BLaER1 treated with 17β-estradiol and CSF1 and Interleukin-3, amounts not matched to agents 10 nM and 100 nM (cell line): ENCODE measurements at regions not wholly inside any gene's neighbourhood (a gene's known extent, or its start where the extent isn't known, plus 50 kb on each side); places are given as distances from the start of the nearest gene placed in this dataset.

Source experiments
- H3K27ac ChIP-seq, 11 experiments: shearing (Covaris generic); formaldehyde crosslinking; 2 replicates each; pipeline ENCODE4 v1.8.1; 2022
- H3K27me3 ChIP-seq, 11 experiments: shearing (Covaris generic); formaldehyde crosslinking; 2 replicates each; pipeline ENCODE4 v1.8.1; 2022
- H3K36me3 ChIP-seq, 11 experiments: shearing (Covaris generic); formaldehyde crosslinking; 2 replicates each; pipeline ENCODE4 v1.8.1; 2022
- H3K4me1 ChIP-seq, 10 experiments: shearing (Covaris generic); formaldehyde crosslinking; 2 replicates each; pipeline ENCODE4 v1.8.1; 2022
- H3K4me2 ChIP-seq, 11 experiments: shearing (Covaris generic); formaldehyde crosslinking; 2 replicates each; pipeline ENCODE4 v1.8.1; 2022
- H3K4me3 ChIP-seq, 10 experiments: shearing (Covaris generic); formaldehyde crosslinking; 2 replicates each; pipeline ENCODE4 v1.8.1; 2022
- H3K9ac ChIP-seq, 11 experiments: shearing (Covaris generic); formaldehyde crosslinking; 2 replicates each; pipeline ENCODE4 v1.8.1; 2022
- H3K9me3 ChIP-seq, 11 experiments: shearing (Covaris generic); formaldehyde crosslinking; replicated peaks in 1 of 11; 2 replicates each; pipeline ENCODE4 v1.8.1; 2022
- H4K20me1 ChIP-seq, 11 experiments: shearing (Covaris generic); formaldehyde crosslinking; 2 replicates each; pipeline ENCODE4 v1.8.1; 2022
- Cebpa-rat ChIP-seq, 11 experiments: shearing (Covaris generic); IDR thresholded peaks; 2 replicates each; pipeline ENCODE4 v1.8.1; 2022

GRCh38 chr12:45138609-45139008 is 77.3 kb upstream of the ANO6 start:
- no peak overlapping the region for H3K27ac ChIP-seq
- no peaks in the 10 kb centered on the region for H4K20me1 ChIP-seq
- H3K27me3 ChIP-seq: no peaks in the 10 kb centered on the region
- no peak overlapping the region for H3K9ac ChIP-seq
- TF ChIP-seq Cebpa-rat (IDR thresholded peaks at IDR 0.05): no peak
- H3K9me3 ChIP-seq: peaks cover 0 to 9% (median 6%) of the 10 kb centered on the region in 11 experiments; a peak in 8 of 22 replicates
- H3K4me2 ChIP-seq: peak overlapping the region in 7 of 11 experiments; percentile 17 to 72 (median 55); a peak in 13 of 22 replicates
- H3K4me3 ChIP-seq: no peak overlapping the region
- peaks cover 0 to 19% (median 10%) of the 10 kb centered on the region in 10 experiments; a peak in 13 of 20 replicates for H3K4me1 ChIP-seq
- H3K36me3 ChIP-seq: no peaks in the 10 kb centered on the region

- Histone ChIP-seq H3K9ac (no peak overlapping the region), H3K27me3 (no peaks in the 10 kb centered on the region), H3K36me3 (no peaks in the 10 kb centered on the region; a peak in 1 of 22 replicates), H4K20me1 (no peaks in the 10 kb centered on the region), H3K27ac (no peak overlapping the region), H3K4me3 (no peak overlapping the region), H3K4me2 (no peak overlapping the region), H3K4me1 (no peaks in the 10 kb centered on the region), H3K9me3 (peaks cover 27 to 59% (median 33%) of the 10 kb centered on the region in 11 experiments)
- TF ChIP-seq Cebpa-rat (IDR thresholded peaks at IDR 0.05): no peak
Observed at GRCh38 chr12:45148006-45148405, 67.9 kb upstream of the ANO6 start.

DNA sequence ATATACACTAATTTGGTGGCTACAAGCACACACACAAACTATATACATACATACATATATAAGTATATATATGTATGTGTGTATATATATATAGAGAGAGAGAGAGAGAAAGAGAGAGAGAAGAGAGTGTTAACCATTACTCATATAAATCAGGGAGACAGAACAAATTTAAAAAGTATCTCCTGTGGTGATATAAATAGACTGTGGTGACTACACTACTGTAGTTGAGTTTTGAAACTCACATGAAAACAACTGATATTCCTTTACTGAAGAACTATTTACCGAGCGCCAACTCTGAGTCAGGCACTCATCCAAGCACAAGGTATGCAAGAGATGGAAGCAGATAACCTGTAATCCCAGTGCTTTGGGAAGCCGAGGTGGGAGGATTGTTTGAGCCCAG is 67.3 kb upstream of the ANO6 start:
- H3K4me2 ChIP-seq: no peak overlapping the region
- no peak overlapping the region for H3K27ac ChIP-seq
- no peaks in the 10 kb centered on the region for H4K20me1 ChIP-seq
- no peaks in the 10 kb centered on the region; a peak in 1 of 22 replicates for H3K36me3 ChIP-seq
- no peaks in the 10 kb centered on the region for H3K27me3 ChIP-seq
- no peak overlapping the region for H3K9ac ChIP-seq
- TF ChIP-seq Cebpa-rat (IDR thresholded peaks at IDR 0.05): no peak
- no peaks in the 10 kb centered on the region for H3K4me1 ChIP-seq
- peaks cover 27 to 57% (median 32%) of the 10 kb centered on the region in 11 experiments for H3K9me3 ChIP-seq
- no peak overlapping the region for H3K4me3 ChIP-seq

GRCh38 chr12:45165284-45165683 is 50.6 kb upstream of the ANO6 start:
- Histone ChIP-seq H3K36me3 (no peaks in the 10 kb centered on the region), H3K9ac (no peak overlapping the region), H3K4me2 (no peak overlapping the region), H4K20me1 (no peaks in the 10 kb centered on the region), H3K4me3 (no peak overlapping the region), H3K27ac (no peak overlapping the region), H3K27me3 (no peaks in the 10 kb centered on the region), H3K4me1 (no peaks in the 10 kb centered on the region), H3K9me3 (no peaks in the 10 kb centered on the region)
- no peak for TF ChIP-seq Cebpa-rat (IDR thresholded peaks at IDR 0.05)

- Histone ChIP-seq H3K4me1 (no peaks in the 10 kb centered on the region), H3K27ac (no peak overlapping the region)
- no peak for TF ChIP-seq Cebpa-rat (IDR thresholded peaks at IDR 0.05)
Observed at GRCh38 chr12:45166056-45166455, 49.8 kb upstream of the ANO6 start.

More at GRCh38 chr12:45166056-45166455, 49.8 kb upstream of the ANO6 start:
- H3K27me3 ChIP-seq: no peaks in the 10 kb centered on the region
- H3K36me3 ChIP-seq: no peaks in the 10 kb centered on the region
- H3K4me2 ChIP-seq: no peak overlapping the region
- H3K4me3 ChIP-seq: no peak overlapping the region
- no peaks in the 10 kb centered on the region for H3K9me3 ChIP-seq
- H4K20me1 ChIP-seq: no peaks in the 10 kb centered on the region
- H3K9ac ChIP-seq: no peak overlapping the region
